ENCODE measurements at regions not wholly inside any gene's neighbourhood (a gene's known extent, or its start where the extent isn't known, plus 50 kb on each side); places are given as distances from the start of the nearest gene placed in this dataset.
"Not testable (repeated sequence)": the region's sequence is repeated elsewhere in the genome, so short reads cannot be mapped to it uniquely, and the experiment has no call there.

DNA sequence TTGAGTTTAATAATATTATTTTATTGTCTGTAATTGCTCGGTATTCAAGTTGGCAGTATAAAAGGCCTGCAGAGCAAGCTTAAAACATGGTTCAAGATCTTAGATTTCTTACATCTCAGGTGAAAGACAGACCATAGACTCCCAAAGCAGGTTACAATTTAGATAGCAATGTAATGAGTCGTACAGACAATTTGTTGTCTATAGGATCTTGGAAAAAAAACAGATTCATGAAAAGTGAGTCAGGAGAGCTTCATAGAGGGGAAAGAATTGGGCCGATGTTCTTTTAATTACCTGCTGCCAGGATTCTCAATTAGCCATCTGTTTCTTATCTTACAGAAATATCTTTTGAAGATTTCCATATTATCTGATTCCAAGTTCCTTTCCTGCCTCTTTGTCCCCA lies 111.5 kb upstream of the IKBKE start:
- not testable (repeated sequence) for DNase-seq (ENCODE audit: low read depth in 4 of 4, low spot score in 2 of 4)

DNA sequence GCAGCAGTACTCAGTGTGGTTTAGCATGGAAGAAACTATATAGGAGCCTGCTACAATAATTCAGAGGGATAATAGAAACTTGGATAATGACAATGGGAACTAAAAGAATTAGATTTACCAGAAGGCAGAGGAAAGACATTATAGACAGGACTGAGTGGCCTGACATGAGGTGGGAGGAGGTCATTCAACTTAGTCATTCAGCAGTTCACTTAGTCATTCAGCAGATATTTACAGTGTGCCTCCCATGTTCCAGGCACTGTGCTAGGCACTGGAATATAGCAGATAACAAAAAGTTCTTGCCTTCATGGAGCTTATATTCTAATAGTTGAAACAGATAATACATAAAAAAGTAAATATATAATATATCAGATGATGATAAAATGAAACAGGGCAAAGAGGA lies 110.9 kb upstream of the IKBKE start:
- DNase-seq (ENCODE audit: low read depth in 4 of 4, low spot score in 2 of 4), result not testable (repeated sequence)

DNA sequence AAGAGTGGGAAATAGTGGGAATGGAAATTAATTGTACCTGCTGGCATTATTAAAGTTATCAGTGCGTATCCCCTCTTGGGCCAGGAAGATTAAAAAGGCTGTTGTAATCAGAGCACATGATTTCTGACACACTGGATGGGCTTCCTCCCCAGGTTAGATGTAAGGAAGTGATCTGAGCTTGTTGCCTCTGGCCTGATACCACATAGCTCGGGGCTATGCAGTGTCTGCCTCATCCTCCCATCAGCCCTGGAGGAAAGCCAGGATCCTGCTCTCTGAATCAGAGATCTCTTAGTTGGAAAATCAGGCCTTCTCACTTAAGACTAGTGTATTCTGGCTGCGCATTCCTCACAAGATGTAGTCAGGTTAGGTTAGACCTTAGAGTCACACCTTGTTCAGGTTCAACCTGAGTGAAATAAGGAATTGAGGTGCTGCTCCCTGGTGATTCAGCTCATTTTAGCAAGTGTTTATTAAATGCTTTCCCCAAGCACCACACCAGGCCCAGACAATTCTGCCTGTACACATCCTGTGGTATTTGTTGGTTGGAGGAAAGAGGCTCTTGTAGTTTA lies 108.2 kb upstream of the IKBKE start:
- DNase-seq (ENCODE audit: low read depth in 4 of 4, low spot score in 2 of 4), result not testable (repeated sequence)

DNA sequence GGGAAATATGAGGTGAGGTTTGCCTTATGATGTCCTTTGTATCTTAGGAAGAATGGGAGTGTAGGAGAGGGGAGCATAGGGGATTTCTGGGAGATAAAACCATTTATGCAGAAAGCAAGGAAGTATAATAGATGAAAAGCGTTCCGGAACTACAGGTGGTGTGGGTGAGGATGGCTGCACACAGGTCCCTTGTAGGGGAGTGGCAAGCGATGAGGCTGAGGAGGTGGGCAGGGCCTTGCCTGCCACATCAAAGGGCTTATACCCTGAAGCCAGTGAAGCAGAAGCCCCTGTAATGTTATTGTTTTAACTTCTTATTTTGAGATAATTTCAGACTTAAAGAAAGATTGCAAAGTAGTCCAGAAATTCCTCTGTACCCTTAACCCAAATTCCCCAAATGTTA lies 107.3 kb upstream of the IKBKE start:
- not testable (repeated sequence) for DNase-seq (ENCODE audit: low read depth in 4 of 4, low spot score in 2 of 4)

DNA sequence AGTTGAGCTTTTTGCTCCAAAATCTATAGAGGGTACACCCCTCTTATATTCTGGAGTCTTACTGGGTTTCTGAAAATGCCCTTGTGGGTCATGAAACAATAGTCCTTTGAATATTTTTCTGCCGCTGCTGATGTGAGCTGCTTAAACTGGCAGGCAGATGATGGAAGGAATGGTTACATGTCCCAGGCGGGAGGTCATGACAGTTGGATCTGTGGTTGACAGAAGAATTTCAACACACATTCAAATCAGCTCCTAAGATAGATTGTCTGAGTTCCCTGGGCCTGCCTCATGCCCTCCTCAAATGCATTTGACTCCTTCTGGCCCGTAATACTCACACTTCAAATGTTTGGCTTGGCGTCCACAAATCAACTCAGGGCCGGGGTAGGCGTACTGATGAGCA lies 105.0 kb upstream of the IKBKE start:
- not testable (repeated sequence) for DNase-seq (ENCODE audit: low read depth in 4 of 4, low spot score in 2 of 4)

DNA sequence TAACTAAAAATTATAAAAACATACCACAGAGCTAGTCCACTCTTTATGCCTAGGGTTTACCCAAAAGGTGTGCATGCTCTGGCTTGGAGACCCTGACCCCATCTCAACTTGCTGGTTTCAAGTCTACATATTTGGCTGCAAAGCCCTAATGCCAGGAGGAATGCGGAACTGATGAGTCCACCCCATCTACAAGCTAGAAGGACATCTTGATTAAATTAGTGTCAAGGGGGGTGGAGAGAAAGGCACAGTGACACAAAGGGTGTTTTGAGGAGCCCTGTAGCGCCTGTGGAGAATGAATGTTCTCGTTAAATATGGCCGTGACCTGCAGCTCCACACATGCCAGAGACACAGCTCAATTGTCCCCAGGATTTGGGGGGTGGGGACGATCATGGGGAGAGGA lies 104.1 kb upstream of the IKBKE start:
- not testable (repeated sequence) for DNase-seq (ENCODE audit: low read depth in 4 of 4, low spot score in 2 of 4)

DNA sequence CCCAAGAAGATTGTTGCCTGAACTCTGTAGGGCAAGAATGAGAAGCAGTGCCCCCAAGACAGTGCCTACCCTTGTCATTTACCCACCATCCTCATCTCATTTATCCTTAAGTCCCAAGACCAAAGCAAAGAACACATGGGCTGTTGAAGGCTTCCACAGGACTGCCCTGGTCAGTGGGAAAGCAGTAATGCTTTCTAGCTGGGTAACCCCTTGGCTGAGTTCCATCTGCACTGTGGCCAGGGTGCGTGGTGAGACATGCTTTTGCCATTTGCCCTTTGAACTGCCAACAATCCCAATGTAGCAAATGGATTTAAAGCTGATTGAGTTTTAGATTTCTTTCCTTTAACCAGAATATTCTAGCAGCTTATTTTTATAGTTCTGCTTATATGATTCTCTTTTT lies 103.5 kb upstream of the IKBKE start:
- DNase-seq (ENCODE audit: low read depth in 4 of 4, low spot score in 2 of 4), result not testable (repeated sequence)

DNA sequence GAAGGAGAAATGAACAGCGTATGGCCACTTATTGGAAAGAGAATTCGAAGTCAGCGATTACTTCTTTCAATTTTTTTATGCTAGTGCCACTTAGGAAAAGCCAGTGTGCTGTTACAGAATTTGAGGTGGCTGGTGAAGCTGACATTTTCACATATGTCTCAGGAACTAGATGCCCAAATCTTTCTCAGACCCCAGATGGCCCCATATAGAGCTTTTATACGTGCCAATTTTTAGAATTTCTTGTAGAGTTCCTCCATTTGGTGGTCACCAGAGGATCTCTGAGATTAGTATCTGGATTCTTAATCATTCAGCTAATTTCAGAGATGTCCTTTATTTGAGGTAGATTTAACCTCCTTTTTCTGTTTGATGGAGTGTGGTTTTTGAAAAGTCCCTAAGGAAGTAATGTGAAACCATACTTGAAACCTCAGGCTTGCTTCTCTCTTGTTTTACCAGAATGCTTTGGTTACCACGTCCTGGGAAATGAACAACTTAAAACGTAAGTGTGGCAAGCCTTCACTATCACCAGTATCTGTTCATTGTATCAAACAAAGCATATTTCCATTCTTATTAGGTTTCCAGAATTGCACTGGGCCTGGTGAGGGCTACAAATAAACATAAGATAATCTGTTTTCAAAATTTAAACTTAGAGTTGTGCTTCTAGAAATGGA lies 102.2 kb upstream of the IKBKE start:
- not testable (repeated sequence) for DNase-seq (ENCODE audit: low read depth in 4 of 4, low spot score in 2 of 4)

DNA sequence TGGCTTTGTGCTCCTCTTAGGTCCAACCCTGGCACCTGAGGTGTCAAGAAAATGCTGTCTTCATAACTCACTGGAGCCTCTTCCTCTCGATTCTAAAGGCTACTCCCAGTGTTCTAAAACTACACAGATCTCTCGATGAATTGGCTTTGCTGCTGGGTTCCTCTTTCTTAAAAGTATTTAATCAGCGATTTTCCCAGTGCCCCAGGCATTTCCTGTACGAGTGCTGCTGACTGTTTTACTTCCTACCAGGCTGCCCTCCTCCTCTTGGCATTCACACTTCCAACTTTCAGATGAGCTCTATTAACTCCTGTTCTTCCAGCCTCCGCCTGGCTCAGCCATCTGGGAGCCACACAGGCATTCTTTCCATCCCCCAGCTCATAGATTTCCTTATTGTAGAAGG lies 95.6 kb upstream of the IKBKE start:
- DNase-seq (ENCODE audit: low read depth in 4 of 4, low spot score in 2 of 4), result not testable (repeated sequence)

DNA sequence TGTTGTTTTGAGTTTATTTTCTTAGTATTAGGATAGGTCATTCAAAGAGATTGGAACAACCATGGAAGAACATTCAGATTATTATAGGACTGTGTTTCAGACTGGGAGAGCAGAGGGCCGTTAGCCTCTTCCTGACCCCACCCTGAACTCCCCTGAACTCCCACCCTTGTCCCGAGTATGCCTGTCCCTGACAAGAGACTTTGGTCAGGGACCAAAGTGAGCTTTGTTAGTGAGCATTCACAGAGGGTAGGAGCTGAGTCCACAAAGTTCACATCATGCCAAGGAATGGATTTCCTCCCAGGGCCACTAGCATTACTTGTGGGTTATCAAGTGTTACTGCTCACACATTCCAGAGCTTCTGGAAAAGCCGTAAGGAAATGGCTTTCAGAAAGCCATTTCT lies 94.7 kb upstream of the IKBKE start:
- DNase-seq (ENCODE audit: low read depth in 4 of 4, low spot score in 2 of 4), result not testable (repeated sequence)

DNA sequence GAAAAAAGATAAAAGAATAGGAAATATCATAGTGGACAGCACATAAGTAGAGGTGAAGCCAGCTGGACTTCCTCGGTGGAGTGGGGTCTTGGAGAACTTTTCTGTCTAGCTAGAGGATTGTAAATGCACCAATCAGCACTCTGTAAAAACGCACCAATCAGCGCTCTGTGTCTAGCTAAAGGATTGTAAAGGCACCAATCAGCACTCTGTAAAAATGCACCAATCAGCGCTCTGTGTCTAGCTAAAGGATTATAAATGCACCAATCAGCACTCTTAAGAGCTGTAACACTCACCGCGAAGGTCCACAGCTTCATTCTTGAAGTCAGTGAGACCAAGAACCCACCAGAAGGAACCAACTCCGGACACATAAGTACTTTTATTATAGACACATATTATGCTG lies 91.8 kb upstream of the IKBKE start:
- DNase-seq (ENCODE audit: low read depth in 4 of 4, low spot score in 2 of 4), result not testable (repeated sequence)

DNA sequence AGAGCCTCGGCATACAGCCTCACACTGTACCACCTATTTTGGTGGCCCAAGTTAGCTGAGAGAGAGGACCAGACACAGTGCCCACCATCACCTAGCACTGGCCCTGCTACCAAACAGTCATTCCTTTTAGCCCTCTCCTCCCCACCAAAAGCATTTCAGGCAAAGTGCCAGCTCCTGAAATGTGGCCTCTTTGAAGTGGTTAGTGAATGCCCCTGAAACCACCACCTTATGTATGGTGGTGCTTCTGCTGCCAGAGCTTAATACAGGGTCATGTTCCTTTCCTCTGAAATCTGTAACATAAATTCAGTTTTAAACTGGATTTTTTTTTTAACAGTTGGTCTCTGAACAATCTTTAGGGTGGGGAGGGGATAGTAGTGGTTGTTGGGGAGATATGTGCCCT lies 91.0 kb upstream of the IKBKE start:
- DNase-seq (ENCODE audit: low read depth in 4 of 4, low spot score in 2 of 4), result not testable (repeated sequence)

DNA sequence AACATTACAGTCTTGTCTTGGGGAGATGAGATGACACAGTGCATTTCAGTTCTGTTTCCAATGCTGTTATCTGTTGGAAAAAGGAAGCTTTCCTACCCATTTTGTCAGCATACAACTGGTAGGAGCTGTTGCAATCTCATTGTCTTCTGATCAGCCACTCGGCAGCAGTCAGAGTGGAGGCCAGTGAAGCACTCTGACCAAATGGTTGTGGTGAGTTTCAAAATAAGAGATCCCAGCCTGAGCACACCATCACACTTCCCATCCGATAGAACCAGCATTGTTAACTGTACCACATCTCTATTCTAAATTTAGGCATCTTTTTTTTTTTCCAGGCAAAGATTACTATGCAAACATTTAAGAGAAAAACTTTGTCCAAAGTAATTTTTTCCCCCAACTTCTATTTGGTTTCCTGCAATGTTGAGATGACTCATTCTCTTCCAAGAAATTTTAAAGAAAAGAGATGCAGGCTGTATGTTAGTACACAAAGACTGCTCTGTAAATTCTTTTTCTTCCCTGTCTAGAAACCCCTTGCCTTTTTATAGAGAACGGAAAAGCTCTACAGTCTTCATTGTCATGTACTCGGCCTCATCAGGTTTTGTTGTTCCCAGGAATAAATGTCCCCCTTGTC lies 90.0 kb upstream of the IKBKE start:
- not testable (repeated sequence) for DNase-seq (ENCODE audit: low read depth in 4 of 4, low spot score in 2 of 4)

DNA sequence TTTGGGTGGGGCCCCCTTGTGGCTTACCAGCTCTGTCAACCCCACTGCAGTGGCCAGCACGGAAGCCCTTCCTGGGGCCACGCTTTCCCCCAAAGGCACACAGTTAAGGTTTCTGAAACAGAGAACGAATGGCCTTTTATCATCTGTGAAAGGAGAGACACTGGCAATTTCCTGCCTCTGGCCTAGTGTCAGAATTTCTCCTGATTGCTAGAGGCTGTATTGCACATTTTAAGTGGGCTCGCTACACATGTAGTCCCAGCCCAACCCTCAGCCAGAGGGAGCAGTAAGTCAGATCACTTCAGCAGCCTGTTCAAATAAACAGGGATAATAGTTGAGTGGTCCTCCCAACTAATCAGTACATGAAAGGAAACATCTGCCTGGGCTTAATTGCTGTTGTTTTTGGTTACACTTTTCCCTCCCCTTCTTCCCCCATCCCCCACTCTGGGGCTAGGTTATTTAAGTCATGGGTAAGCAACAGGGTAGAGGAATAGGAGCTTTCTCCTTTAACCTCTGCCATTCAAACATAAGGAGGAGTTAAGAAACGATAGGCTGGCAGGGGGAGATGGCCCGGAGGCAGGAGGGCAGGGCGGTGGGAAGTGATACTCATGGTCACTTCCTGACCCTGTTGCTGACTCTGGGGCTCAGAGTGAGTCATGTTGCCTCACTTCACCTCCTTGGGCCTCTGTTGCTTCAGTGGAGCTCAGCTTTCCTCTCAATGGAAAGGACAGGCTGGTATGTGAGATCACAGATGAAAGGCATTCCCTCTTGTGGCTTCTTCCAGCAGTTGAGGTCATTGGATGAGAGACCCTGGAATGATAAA lies 89.3 kb upstream of the IKBKE start:
- DNase-seq (ENCODE audit: low read depth in 4 of 4, low spot score in 2 of 4), result peak; percentile 9 to 40 (median 30)

DNA sequence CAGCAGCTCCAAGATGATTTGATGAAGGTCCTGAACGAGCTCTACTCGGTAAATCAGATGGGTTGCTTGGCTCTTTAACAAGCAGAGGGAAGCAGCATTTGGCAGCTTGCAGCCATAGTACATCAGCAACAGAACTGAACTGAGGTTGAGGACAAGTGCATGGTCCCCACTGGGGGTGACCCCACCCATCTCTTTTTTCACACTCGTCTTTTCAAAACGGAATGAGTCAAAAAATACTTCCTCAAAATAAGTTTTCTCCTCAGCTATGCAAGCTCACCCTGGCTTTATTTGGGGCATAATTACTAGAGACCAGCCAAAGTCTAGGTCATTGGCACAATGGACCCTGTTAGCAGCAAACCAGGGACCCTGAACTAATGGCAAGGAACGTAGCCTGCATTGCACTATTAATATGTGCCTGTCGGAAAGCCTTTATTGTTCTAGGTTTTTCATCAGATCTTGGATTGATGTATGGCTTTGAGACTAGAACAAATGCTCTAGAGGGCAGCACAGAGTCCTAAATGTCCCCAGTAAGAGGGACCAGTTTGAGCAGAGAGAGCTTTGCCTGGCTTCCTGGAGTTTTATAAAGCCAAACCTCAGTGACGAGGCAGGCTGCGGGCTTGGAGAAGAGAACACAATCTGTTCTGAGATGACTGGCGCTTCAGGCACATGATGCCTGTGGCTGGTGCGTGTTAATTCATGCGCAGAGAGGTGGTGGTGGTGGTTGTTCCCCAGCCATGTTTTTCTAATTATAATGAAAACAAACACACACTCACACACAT lies 86.1 kb upstream of the IKBKE start:
- not testable (repeated sequence) for DNase-seq (ENCODE audit: low read depth in 4 of 4, low spot score in 2 of 4)

DNA sequence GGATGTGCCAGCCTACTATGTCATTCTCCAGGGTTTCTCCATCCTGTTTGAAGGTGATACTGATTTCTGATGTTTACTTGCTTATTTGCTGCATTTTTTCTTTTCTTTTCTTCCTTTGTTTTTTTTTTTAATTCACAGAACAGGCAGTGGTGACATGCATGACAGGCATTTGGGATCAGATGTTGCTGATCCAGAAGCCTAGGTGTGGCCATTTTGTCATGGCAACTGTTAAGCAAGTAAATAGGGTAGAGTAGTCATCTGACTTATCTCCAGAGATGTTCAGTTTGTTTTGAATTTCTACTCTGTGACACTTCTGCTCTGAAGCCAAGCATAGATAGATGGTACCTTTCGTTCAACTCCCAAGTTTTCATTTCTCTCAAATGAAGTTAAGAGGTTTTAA lies 85.4 kb upstream of the IKBKE start:
- not testable (repeated sequence) for DNase-seq (ENCODE audit: low read depth in 4 of 4, low spot score in 2 of 4)

DNA sequence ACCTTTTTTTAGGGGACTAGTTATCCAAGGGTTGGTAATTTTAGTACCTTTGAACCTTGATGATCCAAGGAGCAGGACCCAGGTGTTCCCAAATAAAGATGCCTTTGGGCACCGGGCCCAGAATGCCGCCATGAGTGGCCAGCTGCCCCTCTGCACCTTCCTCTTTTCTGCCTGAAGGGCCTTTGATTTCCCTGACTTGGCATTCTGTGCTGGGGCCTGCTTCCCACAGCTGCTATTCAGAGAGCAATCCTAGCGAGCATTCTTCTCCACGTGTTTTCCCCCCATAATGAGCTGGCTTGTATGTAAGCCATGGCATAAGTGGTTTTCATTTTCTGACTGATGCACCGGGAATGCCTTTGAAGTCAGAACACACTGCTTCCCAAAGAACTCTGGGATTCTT lies 82.6 kb upstream of the IKBKE start:
- not testable (repeated sequence) for DNase-seq (ENCODE audit: low read depth in 4 of 4, low spot score in 2 of 4)

DNA sequence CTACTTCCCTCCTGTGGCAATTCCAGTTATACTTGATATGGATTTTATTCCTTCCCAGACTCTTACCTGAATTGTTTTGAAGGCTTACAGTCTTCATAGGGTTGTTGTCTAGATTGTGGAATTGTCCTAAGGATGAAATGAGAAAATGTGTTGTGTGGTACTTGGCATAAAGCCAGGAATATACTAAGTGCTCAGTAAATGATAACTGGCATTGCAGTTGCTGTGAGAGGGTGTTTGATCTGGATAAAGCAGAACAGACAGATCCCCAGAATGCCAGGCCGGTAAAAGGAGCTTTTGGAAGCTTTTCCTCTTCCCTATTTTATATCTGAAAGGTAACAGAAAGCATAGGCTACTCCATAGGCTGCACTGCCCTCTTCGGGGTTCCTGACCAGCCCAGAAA lies 78.4 kb upstream of the IKBKE start:
- not testable (repeated sequence) for DNase-seq (ENCODE audit: low read depth in 4 of 4, low spot score in 2 of 4)

DNA sequence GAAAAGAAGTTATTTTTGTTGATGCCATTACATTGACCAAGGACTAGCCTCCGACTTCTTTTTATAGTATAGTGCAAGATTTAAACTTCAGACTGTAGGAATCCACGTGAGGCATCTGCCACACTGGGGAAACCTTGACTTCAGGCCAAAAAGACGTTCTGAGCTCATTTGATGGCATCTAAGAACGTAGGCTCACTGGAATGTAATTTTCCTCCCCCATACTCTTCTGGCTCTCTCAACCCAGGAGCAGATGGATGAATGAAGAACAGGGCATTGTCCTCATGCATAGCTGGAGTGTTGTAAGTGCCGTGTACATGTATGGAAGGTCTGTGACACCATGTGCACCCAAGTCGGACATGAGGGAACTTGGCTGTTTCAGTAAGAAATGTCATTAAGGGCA lies 72.8 kb upstream of the IKBKE start:
- DNase-seq (ENCODE audit: low read depth in 4 of 4, low spot score in 2 of 4), result not testable (repeated sequence)

DNA sequence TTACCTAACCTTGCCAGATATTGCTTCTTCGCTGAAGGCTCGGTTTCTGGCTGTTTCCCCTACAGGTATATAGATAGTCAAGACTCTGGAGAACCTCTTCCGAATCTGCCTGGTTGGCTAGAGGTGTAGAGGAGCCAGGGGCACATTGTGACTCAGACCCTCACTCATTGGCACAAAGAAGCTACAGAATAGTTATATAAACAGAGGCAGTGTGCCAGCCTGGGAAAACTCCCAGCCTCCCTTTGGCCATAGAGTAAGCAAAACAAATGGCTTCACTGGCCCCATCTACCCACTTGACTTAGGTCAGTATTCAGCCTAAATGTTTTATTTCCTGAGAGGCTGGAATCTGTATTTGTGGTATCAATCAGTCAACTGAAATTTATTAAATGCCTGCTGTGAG lies 72.0 kb upstream of the IKBKE start:
- DNase-seq (ENCODE audit: low read depth in 4 of 4, low spot score in 2 of 4), result not testable (repeated sequence)
